H9 (cell line): ENCODE measurements at regions not wholly inside any gene's neighbourhood (a gene's known extent, or its start where the extent isn't known, plus 50 kb on each side); places are given as distances from the start of the nearest gene placed in this dataset.

ENCODE experiments used
- DNase-seq: peaks from one replicate; pipeline ENCODE4 v3.0.0-alpha.2; 2017
- H2AFZ ChIP-seq: one replicate; pipeline ENCODE4 v1.6.1; 2013; ENCODE audit warnings: mild to moderate bottlenecking, low read length, control low read depth, moderate library complexity
- H2AK5ac ChIP-seq: 2 replicates; pipeline ENCODE4 v1.6.1; 2013; ENCODE audit warnings: low read length, control low read depth, mixed read lengths; ENCODE audit not compliant: insufficient read length
- H2BK120ac ChIP-seq: one replicate; pipeline ENCODE4 v1.6.1; 2013; ENCODE audit warnings: low read depth, mild to moderate bottlenecking, low read length, control low read depth, inconsistent platforms; ENCODE audit not compliant: poor library complexity, severe bottlenecking
- H2BK12ac ChIP-seq: 2 replicates; pipeline ENCODE4 v1.6.1; 2013; ENCODE audit warnings: low read length, control low read depth, mixed read lengths, low read depth; ENCODE audit not compliant: insufficient read length
- H2BK15ac ChIP-seq: 2 replicates; pipeline ENCODE4 v1.6.1; 2013; ENCODE audit warnings: low read depth, low read length, control low read depth
- H2BK20ac ChIP-seq: one replicate; pipeline ENCODE4 v1.6.1; 2013; ENCODE audit warnings: low read depth, mild to moderate bottlenecking, low read length, control low read depth, inconsistent platforms; ENCODE audit not compliant: poor library complexity, severe bottlenecking
- H2BK5ac ChIP-seq: 2 replicates; pipeline ENCODE4 v1.6.1; 2013; ENCODE audit warnings: low read length, control low read depth, mixed read lengths; ENCODE audit not compliant: insufficient read length
- H3K14ac ChIP-seq: 2 replicates; pipeline ENCODE4 v1.6.1; 2013; ENCODE audit warnings: low read length, control low read depth; ENCODE audit not compliant: insufficient read depth
- H3K18ac ChIP-seq: 2 replicates; pipeline ENCODE4 v1.6.1; 2013; ENCODE audit warnings: low read depth, mild to moderate bottlenecking, mixed read lengths, low read length, control low read depth; ENCODE audit not compliant: insufficient read length
- H3K23ac ChIP-seq: 2 replicates; pipeline ENCODE4 v1.6.1; 2013; ENCODE audit warnings: low read length, control low read depth, mixed read lengths, low read depth; ENCODE audit not compliant: insufficient read length
- H3K23me2 ChIP-seq: 2 replicates; pipeline ENCODE4 v1.6.1; 2013; ENCODE audit warnings: low read depth, mild to moderate bottlenecking, mixed read lengths, low read length, control low read depth; ENCODE audit not compliant: insufficient read length, poor library complexity, severe bottlenecking
- H3K27ac ChIP-seq: 2 replicates; pipeline ENCODE4 v1.5.1; 2013; ENCODE audit warnings: low read length, control low read depth, mixed read lengths, low read depth; ENCODE audit not compliant: insufficient read length
- H3K27me3 ChIP-seq: 2 replicates; pipeline ENCODE4 v1.6.1; 2013; ENCODE audit warnings: low read length, control low read depth, inconsistent platforms; ENCODE audit not compliant: insufficient read depth
- H3K4ac ChIP-seq: 2 replicates; pipeline ENCODE4 v1.6.1; 2013; ENCODE audit warnings: low read depth, mild to moderate bottlenecking, control low read depth, inconsistent platforms, low read length, moderate library complexity
- H3K4me1 ChIP-seq: 2 replicates; pipeline ENCODE4 v1.6.1; 2013; ENCODE audit warnings: low read length, control low read depth, inconsistent platforms; ENCODE audit not compliant: insufficient read depth
- H3K4me2 ChIP-seq: 2 replicates; pipeline ENCODE4 v1.6.1; 2013; ENCODE audit warnings: low read length, control low read depth, mixed read lengths; ENCODE audit not compliant: insufficient read length, insufficient read depth
- H3K56ac ChIP-seq: 2 replicates; pipeline ENCODE4 v1.6.1; 2013; ENCODE audit warnings: low read depth, mild to moderate bottlenecking, mixed read lengths, low read length, control low read depth; ENCODE audit not compliant: insufficient read length
- H3K79me1 ChIP-seq: 2 replicates; pipeline ENCODE4 v1.6.1; 2013; ENCODE audit warnings: low read depth, mild to moderate bottlenecking, moderate library complexity, low read length, control low read depth, inconsistent platforms; ENCODE audit not compliant: insufficient read depth, poor library complexity, severe bottlenecking
- H3K79me2 ChIP-seq: 2 replicates; pipeline ENCODE4 v1.6.1; 2013; ENCODE audit warnings: low read length, control low read depth, inconsistent platforms; ENCODE audit not compliant: insufficient read depth
- H3K9ac ChIP-seq: 2 replicates; pipeline ENCODE4 v1.6.1; 2013; ENCODE audit warnings: low read length, control low read depth, mixed read lengths; ENCODE audit not compliant: insufficient read length; ENCODE audit errors: extremely low read depth
- H3K9me3 ChIP-seq: one replicate; pipeline ENCODE4 v1.6.1; 2013; ENCODE audit warnings: low read depth, low read length, inconsistent platforms; ENCODE audit not compliant: control insufficient read depth
- H3T11ph ChIP-seq: one replicate; pipeline ENCODE4 v1.6.1; 2013; ENCODE audit warnings: mild to moderate bottlenecking, low read length, control low read depth, inconsistent platforms
- H4K20me1 ChIP-seq: one replicate; pipeline ENCODE4 v1.6.1; 2013; ENCODE audit not compliant: control insufficient read depth, insufficient read length, insufficient read depth
- H4K5ac ChIP-seq: 2 replicates; pipeline ENCODE4 v1.6.1; 2013; ENCODE audit warnings: low read depth, mild to moderate bottlenecking, mixed read lengths, low read length, control low read depth; ENCODE audit not compliant: insufficient read length
- H4K8ac ChIP-seq: replicated peaks from 2 replicates; pipeline ENCODE4 v1.6.1; 2013; ENCODE audit warnings: low read length, control low read depth, mixed read lengths, low read depth; ENCODE audit not compliant: insufficient read length
- H4K91ac ChIP-seq: 2 replicates; pipeline ENCODE4 v1.6.1; 2013; ENCODE audit warnings: low read depth, mild to moderate bottlenecking, moderate library complexity, mixed read lengths, low read length, control low read depth; ENCODE audit not compliant: insufficient read length
- H3K27ac Mint-ChIP-seq, 3 experiments: 2 replicates in 2 of 3; 3 replicates in 1 of 3; pipeline ENCODE4 v1.8.0; 2020 to 2021; ENCODE audit warnings: mixed read lengths in 3 of 3, mild to moderate bottlenecking in 1 of 3, moderate library complexity in 1 of 3
- H3K27me3 Mint-ChIP-seq: 2 replicates; pipeline ENCODE4 v1.8.0; 2021; ENCODE audit warnings: low read depth, mild to moderate bottlenecking, moderate library complexity, mixed read lengths
- H3K36me3 Mint-ChIP-seq, 3 experiments: 2 replicates in 2 of 3; 3 replicates in 1 of 3; pipeline ENCODE4 v1.8.0; 2020 to 2021; ENCODE audit warnings: low read depth in 3 of 3, mixed read lengths in 3 of 3; ENCODE audit not compliant: insufficient read depth in 1 of 3
- H3K4me1 Mint-ChIP-seq, 2 experiments: 2 replicates each; pipeline ENCODE4 v1.8.0; 2020; ENCODE audit warnings: mixed read lengths in 2 of 2
- H3K4me3 Mint-ChIP-seq, 2 experiments: 2 replicates in 1 of 2; 3 replicates in 1 of 2; pipeline ENCODE4 v1.8.0; 2020 to 2021; ENCODE audit warnings: mild to moderate bottlenecking in 2 of 2, mixed read lengths in 2 of 2, moderate library complexity in 1 of 2
- H3K9me3 Mint-ChIP-seq, 2 experiments: 2 replicates in 1 of 2; 3 replicates in 1 of 2; pipeline ENCODE4 v1.8.0; 2020; ENCODE audit warnings: mild to moderate bottlenecking in 2 of 2, mixed read lengths in 2 of 2, moderate library complexity in 1 of 2
- CTCF ChIP-seq: fragments of 200-600 bp; sonication (generic); conservative IDR thresholded peaks from 3 replicates; pipeline ENCODE4 v1.8.0; 2021; ENCODE audit warnings: antibody characterized with exemption, mild to moderate bottlenecking
- WGBS: extraction: QIAGEN DNeasy Blood & Tissue Kit; methylation state at CpG from one replicate; pipeline ENCODE4 v1.1.7; 2013; ENCODE audit warnings: missing lambda C conversion rate, low lambda C conversion rate, mixed read lengths; ENCODE audit not compliant: insufficient read length; ENCODE audit errors: extremely low coverage; 5-methylcytosine and 5-hydroxymethylcytosine counted together

- H2AK5ac ChIP-seq: no peak overlapping the region
- no peak for DNase-seq
Measured at GRCh38 chr14:43887523-43887922, 619.6 kb downstream of the FSCB start.

More at GRCh38 chr14:43887523-43887922, 619.6 kb downstream of the FSCB start:
- H2BK15ac ChIP-seq: no peak overlapping the region
- no peaks in the 10 kb centered on the region for H3K4me1 ChIP-seq
- no peak overlapping the region for H4K91ac ChIP-seq
- no peaks in the 10 kb centered on the region for H3K79me1 ChIP-seq
- H3K18ac ChIP-seq: no peak overlapping the region
- Mint-ChIP-seq H3K9me3 (no peaks in the 10 kb centered on the region; a peak in 1 of 5 replicates), H3K36me3 (no peaks in the 10 kb centered on the region), H3K4me3 (no peak overlapping the region), H3K4me1 (no peaks in the 10 kb centered on the region), H3K27ac (no peak overlapping the region; a peak in 1 of 7 replicates), H3K27me3 (no peaks in the 10 kb centered on the region)
- no peak overlapping the region for H3K4me2 ChIP-seq
- no peak overlapping the region for H3K23ac ChIP-seq
- H2BK20ac ChIP-seq: no peak overlapping the region
- H4K8ac ChIP-seq: no peak overlapping the region
- no peaks in the 10 kb centered on the region for H3K27me3 ChIP-seq
- no peak overlapping the region for H3K9ac ChIP-seq
- no peak overlapping the region for H3K4ac ChIP-seq
- no peak for TF ChIP-seq CTCF
- no peak overlapping the region for H3K14ac ChIP-seq
- H3T11ph ChIP-seq: no peak overlapping the region
- no peak overlapping the region for H2BK5ac ChIP-seq
- no peaks in the 10 kb centered on the region for H3K23me2 ChIP-seq
- no peak overlapping the region for H3K27ac ChIP-seq
- no peak overlapping the region for H2BK120ac ChIP-seq
- H3K56ac ChIP-seq: no peak overlapping the region
- no peaks in the 10 kb centered on the region for H4K20me1 ChIP-seq
- H3K9me3 ChIP-seq: no peaks in the 10 kb centered on the region
- H2AFZ ChIP-seq: no peak overlapping the region
- no peaks in the 10 kb centered on the region for H3K79me2 ChIP-seq
- no CpG with 5 or more reads among the region's 2 CpGs for WGBS
- no peak overlapping the region for H4K5ac ChIP-seq
- no peak overlapping the region for H2BK12ac ChIP-seq
